A549 (cell line): ENCODE measurements at regions not wholly inside any gene's neighbourhood (a gene's known extent, or its start where the extent isn't known, plus 50 kb on each side); places are given as distances from the start of the nearest gene placed in this dataset.

Experiments
- TF ChIP-seq, protein P1 (sequence below): IDR thresholded peaks from 2 replicates; pipeline ENCODE4 v1.6.1; 2012
- TF ChIP-seq, protein P2 (sequence below): fragments of >200 bp; sonication (Bioruptor Twin); formaldehyde crosslinking; IDR thresholded peaks from 3 replicates; pipeline ENCODE4 v1.5.1; 2016

DNA sequence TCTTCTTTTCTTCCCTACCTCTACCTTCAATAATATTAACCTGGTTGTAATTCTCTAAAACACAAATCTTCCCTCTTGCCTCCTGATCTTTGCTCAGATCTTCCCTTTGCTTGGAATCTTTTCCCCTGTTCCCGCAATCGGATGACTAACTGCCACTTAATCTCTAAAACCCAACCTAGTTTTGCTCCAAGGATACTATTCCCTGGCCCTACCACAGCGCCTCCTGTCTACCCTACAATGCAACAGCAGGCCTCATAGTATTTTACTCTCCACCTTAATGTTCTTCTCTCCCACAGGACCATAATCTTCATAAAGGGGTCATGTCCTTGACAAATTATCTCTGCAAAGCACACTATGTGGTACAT, 246.8 kb upstream of the TNP1 start:
- TF ChIP-seq, protein P1, sequence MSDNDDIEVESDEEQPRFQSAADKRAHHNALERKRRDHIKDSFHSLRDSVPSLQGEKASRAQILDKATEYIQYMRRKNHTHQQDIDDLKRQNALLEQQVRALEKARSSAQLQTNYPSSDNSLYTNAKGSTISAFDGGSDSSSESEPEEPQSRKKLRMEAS: no peak
- TF ChIP-seq, protein P2, sequence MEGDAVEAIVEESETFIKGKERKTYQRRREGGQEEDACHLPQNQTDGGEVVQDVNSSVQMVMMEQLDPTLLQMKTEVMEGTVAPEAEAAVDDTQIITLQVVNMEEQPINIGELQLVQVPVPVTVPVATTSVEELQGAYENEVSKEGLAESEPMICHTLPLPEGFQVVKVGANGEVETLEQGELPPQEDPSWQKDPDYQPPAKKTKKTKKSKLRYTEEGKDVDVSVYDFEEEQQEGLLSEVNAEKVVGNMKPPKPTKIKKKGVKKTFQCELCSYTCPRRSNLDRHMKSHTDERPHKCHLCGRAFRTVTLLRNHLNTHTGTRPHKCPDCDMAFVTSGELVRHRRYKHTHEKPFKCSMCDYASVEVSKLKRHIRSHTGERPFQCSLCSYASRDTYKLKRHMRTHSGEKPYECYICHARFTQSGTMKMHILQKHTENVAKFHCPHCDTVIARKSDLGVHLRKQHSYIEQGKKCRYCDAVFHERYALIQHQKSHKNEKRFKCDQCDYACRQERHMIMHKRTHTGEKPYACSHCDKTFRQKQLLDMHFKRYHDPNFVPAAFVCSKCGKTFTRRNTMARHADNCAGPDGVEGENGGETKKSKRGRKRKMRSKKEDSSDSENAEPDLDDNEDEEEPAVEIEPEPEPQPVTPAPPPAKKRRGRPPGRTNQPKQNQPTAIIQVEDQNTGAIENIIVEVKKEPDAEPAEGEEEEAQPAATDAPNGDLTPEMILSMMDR: 0 out of 3 replicates have a peak, but pooled peaks have one; percentile 15
